CD14-positive monocyte (primary cell): ENCODE measurements at regions not wholly inside any gene's neighbourhood (a gene's known extent, or its start where the extent isn't known, plus 50 kb on each side); places are given as distances from the start of the nearest gene placed in this dataset.

Experiments used
- DNase-seq, 3 donors: peaks; one replicate each; pipeline ENCODE4 v3.0.0-alpha.2; 2011 to 2022
- H2AFZ ChIP-seq: 2 replicates; pipeline ENCODE4 v1.6.0; 2012; ENCODE audit warnings: mild to moderate bottlenecking, low read depth, low read length, inconsistent platforms; ENCODE audit not compliant: insufficient read depth, poor library complexity, severe bottlenecking
- H3K27ac ChIP-seq, 2 donors: 1 replicate in 1 of 2; 2 replicates in 1 of 2; pipeline ENCODE4 v1.5.1; 2012 to 2013; ENCODE audit warnings: low read length in 2 of 2, control low read depth in 1 of 2, inconsistent platforms in 1 of 2, low read depth in 1 of 2, mild to moderate bottlenecking in 1 of 2
- H3K27me3 ChIP-seq, 2 donors: one replicate each; pipeline versions ENCODE4 v1.6.0 to v1.6.1; 2011 to 2013; ENCODE audit warnings: low read length in 2 of 2; ENCODE audit not compliant: control insufficient read depth in 2 of 2, insufficient read depth in 2 of 2
- H3K36me3 ChIP-seq, 2 donors: replicated peaks in 1 of 2; 1 replicate in 1 of 2; 2 replicates in 1 of 2; pipeline versions ENCODE4 v1.5.1 to v1.6.1; 2012 to 2013; ENCODE audit warnings: low read length in 2 of 2, control low read depth in 1 of 2, inconsistent platforms in 1 of 2, mild to moderate bottlenecking in 1 of 2; ENCODE audit not compliant: insufficient read depth in 2 of 2, control insufficient read depth in 1 of 2
- H3K4me1 ChIP-seq, 2 donors: 1 replicate in 1 of 2; 2 replicates in 1 of 2; pipeline versions ENCODE4 v1.5.1 to v1.6.1; 2012 to 2013; ENCODE audit warnings: low read length in 2 of 2, control low read depth in 1 of 2, inconsistent platforms in 1 of 2, mild to moderate bottlenecking in 1 of 2, moderate library complexity in 1 of 2; ENCODE audit not compliant: insufficient read depth in 2 of 2, control insufficient read depth in 1 of 2
- H3K4me2 ChIP-seq: replicated peaks from 2 replicates; pipeline ENCODE3; 2012; ENCODE audit warnings: low read length, moderate library complexity, mild to moderate bottlenecking; ENCODE audit not compliant: poor library complexity, severe bottlenecking; ENCODE audit errors: extremely low read depth
- H3K4me3 ChIP-seq, 3 experiments: fragments of 200-600 bp in 1 of 3; sonication (generic) in 1 of 3; replicated peaks in 1 of 3; 1 replicate in 2 of 3; 2 replicates in 1 of 3; pipeline ENCODE4 v1.5.1; 2011 to 2013; ENCODE audit warnings: low read length in 3 of 3, mild to moderate bottlenecking in 3 of 3, control low read depth in 2 of 3, low read depth in 2 of 3, inconsistent platforms in 1 of 3, moderate library complexity in 1 of 3
- H3K79me2 ChIP-seq: 2 replicates; pipeline ENCODE4 v1.6.0; 2012; ENCODE audit warnings: mild to moderate bottlenecking, control low read depth, inconsistent platforms, low read length, moderate library complexity; ENCODE audit not compliant: insufficient read depth
- H3K9ac ChIP-seq: 2 replicates; pipeline ENCODE4 v1.6.0; 2017; ENCODE audit warnings: low read length, mild to moderate bottlenecking; ENCODE audit not compliant: insufficient read depth, poor library complexity, severe bottlenecking
- H3K9me3 ChIP-seq, 2 donors: replicated peaks in 1 of 2; 1 replicate in 1 of 2; 2 replicates in 1 of 2; pipeline versions ENCODE4 v1.5.1 to v1.6.1; 2012 to 2013; ENCODE audit warnings: low read length in 2 of 2, control low read depth in 1 of 2; ENCODE audit not compliant: control insufficient read depth in 1 of 2, insufficient read depth in 1 of 2
- H4K20me1 ChIP-seq: 2 replicates; pipeline ENCODE4 v1.6.0; 2012; ENCODE audit warnings: mild to moderate bottlenecking, low read length, control low read depth, moderate library complexity; ENCODE audit not compliant: insufficient read depth
- H3K27ac Mint-ChIP-seq, 7 donors: one replicate each; pipeline ENCODE4 v1.8.0; 2020; ENCODE audit warnings: mild to moderate bottlenecking in 7 of 7, mixed read lengths in 7 of 7, moderate library complexity in 6 of 7, inconsistent platforms in 2 of 7
- H3K27me3 Mint-ChIP-seq, 3 donors: one replicate each; pipeline ENCODE4 v1.8.0; 2021 to 2022; ENCODE audit warnings: low read depth in 3 of 3, mild to moderate bottlenecking in 3 of 3, mixed read lengths in 3 of 3, moderate library complexity in 3 of 3, inconsistent platforms in 1 of 3
- H3K36me3 Mint-ChIP-seq, 2 donors: one replicate each; pipeline ENCODE4 v1.8.0; 2020; ENCODE audit warnings: mixed read lengths in 2 of 2, inconsistent platforms in 1 of 2, mild to moderate bottlenecking in 1 of 2
- H3K4me1 Mint-ChIP-seq: one replicate; pipeline ENCODE4 v1.8.0; 2020; ENCODE audit warnings: mild to moderate bottlenecking, mixed read lengths
- H3K4me3 Mint-ChIP-seq, 2 donors: one replicate each; pipeline ENCODE4 v1.8.0; 2020; ENCODE audit warnings: mild to moderate bottlenecking in 2 of 2, mixed read lengths in 2 of 2, moderate library complexity in 1 of 2
- H3K9me3 Mint-ChIP-seq, 7 donors: one replicate each; pipeline ENCODE4 v1.8.0; 2020 to 2022; ENCODE audit warnings: mixed read lengths in 7 of 7, mild to moderate bottlenecking in 6 of 7, moderate library complexity in 6 of 7, inconsistent platforms in 2 of 7
- CTCF ChIP-seq: fragments of 200-600 bp; IDR thresholded peaks from one replicate; pipeline ENCODE4 v1.8.0; 2022; ENCODE audit warnings: antibody characterized with exemption, mild to moderate bottlenecking
- WGBS: methylation state at CpG from one replicate; pipeline ENCODE4 v1.1.5; 2013; ENCODE audit warnings: missing lambda C conversion rate; ENCODE audit not compliant: insufficient coverage; 5-methylcytosine and 5-hydroxymethylcytosine counted together
- intact Hi-C, 2 donors: fragments of 100-400 bp; cut with micrococcal nuclease; formaldehyde crosslinking; loops; one replicate each; pipeline versions ENCODE4 v1.15.0 to v1.15.1; 2023

DNA sequence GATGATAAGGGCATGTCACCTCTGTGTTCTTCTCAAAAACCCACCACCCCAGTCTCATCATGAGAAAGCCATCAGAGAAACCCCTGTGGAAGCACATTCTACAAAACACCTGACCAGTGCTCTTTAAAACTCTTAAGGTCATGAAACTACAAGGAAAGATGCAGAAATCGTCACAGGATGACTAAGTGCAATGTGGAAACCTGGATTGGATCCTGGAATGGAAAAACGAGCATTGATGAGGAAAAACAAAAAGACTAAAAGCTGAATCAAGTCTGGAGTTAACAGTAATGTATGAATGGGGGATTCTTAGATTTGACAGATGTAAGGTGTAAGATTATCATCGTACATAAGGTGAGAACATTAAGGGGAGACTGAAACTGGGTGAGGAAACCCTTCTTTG is 211.0 kb downstream of the TBX5 start:
- H3K27me3 Mint-ChIP-seq = peaks cover 3 to 5% (median 4%) of the 10 kb centered on the region in 3 donors
- Histone ChIP-seq H3K9me3 (peaks cover 0 to 3% of the 10 kb centered on the region in 2 donors), H3K27ac (no peak overlapping the region), H3K4me3 (no peak overlapping the region), H3K36me3 (no peaks in the 10 kb centered on the region), H3K79me2 (no peaks in the 10 kb centered on the region), H3K4me2 (no peak overlapping the region), H4K20me1 (no peaks in the 10 kb centered on the region), H3K4me1 (no peaks in the 10 kb centered on the region), H3K9ac (no peak overlapping the region), H3K27me3 (no peaks in the 10 kb centered on the region), H2AFZ (no peak overlapping the region)
- WGBS = 20% methylated on average over 1 of the region's 3 CpGs
- H3K27ac Mint-ChIP-seq = no peak overlapping the region
- no peak for DNase-seq
- intact Hi-C loops = no loop called here
- H3K36me3 Mint-ChIP-seq = no peaks in the 10 kb centered on the region
- peaks cover 2% of the 10 kb centered on the region for H3K4me1 Mint-ChIP-seq
- H3K4me3 Mint-ChIP-seq = no peak overlapping the region
- peaks cover 0 to 3% (median under 1%) of the 10 kb centered on the region in 7 donors for H3K9me3 Mint-ChIP-seq
- TF ChIP-seq CTCF = no peak

DNA sequence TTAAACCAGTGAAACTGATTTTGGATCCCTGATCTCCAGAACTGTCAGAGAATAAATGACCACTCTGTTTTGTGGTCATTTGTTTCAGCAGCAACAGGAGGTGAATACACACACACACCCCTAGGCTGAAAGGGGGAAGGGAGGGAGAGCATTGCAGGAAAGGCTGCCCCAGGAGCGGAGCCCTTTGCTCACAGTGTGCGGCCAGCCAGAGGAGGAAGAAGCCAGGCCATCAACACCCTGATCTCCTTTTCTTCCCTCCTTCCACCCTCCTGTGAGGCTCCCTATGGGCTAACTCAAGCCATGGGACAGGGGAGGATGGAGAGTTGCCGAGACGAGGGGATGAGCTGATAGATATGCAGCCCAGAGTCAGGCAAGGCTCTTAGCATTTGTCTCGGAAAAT is 211.9 kb downstream of the TBX5 start:
- H3K79me2 ChIP-seq = no peaks in the 10 kb centered on the region
- peaks cover 0 to 3% of the 10 kb centered on the region in 2 donors for H3K9me3 ChIP-seq
- no peaks in the 10 kb centered on the region for H3K4me1 ChIP-seq
- H3K27ac ChIP-seq = no peak overlapping the region
- peaks cover 2% of the 10 kb centered on the region for H3K4me1 Mint-ChIP-seq
- H3K9ac ChIP-seq = no peak overlapping the region
- no peak overlapping the region for H3K4me2 ChIP-seq
- peaks cover 0 to 3% (median 2%) of the 10 kb centered on the region in 7 donors for H3K9me3 Mint-ChIP-seq
- DNase-seq = no peak
- H3K27me3 ChIP-seq = no peaks in the 10 kb centered on the region
- no peak overlapping the region for H2AFZ ChIP-seq
- no peak overlapping the region for H3K4me3 Mint-ChIP-seq
- no peak for TF ChIP-seq CTCF
- WGBS = no CpG with 5 or more reads among the region's 5 CpGs
- H3K4me3 ChIP-seq = no peak overlapping the region
- H3K36me3 Mint-ChIP-seq = no peaks in the 10 kb centered on the region
- no peaks in the 10 kb centered on the region for H4K20me1 ChIP-seq
- no peak overlapping the region for H3K27ac Mint-ChIP-seq
- H3K36me3 ChIP-seq = no peaks in the 10 kb centered on the region
- intact Hi-C loops = no loop called here
- H3K27me3 Mint-ChIP-seq = peaks cover 1 to 5% (median 4%) of the 10 kb centered on the region in 3 donors
